Activated CD4-positive, CD25-positive, alpha-beta regulatory T cell treated with anti-CD3 and anti-CD28 coated beads, Interleukin-2, amount 50 U/mL, for 16 hours (primary cell): ENCODE measurements at regions not wholly inside any gene's neighbourhood (a gene's known extent, or its start where the extent isn't known, plus 50 kb on each side); places are given as distances from the start of the nearest gene placed in this dataset.

Source experiments
- DNase-seq: peaks from one replicate; pipeline ENCODE4 v3.0.0-alpha.2; 2020; ENCODE audit warnings: low read depth, low spot score

- DNase-seq, result no peak
Measured at GRCh38 chr2:129737660-129738527, 241.6 kb upstream of the RAB6C start.

- DNase-seq, result no peak
Measured at GRCh38 chr2:129738799-129739198, 240.7 kb upstream of the RAB6C start.

GRCh38 chr2:129740504-129740903 lies 239.0 kb upstream of the RAB6C start:
- no peak for DNase-seq

- no peak for DNase-seq
Measured at GRCh38 chr2:129741165-129741564, 238.3 kb upstream of the RAB6C start.

GRCh38 chr2:129741623-129742022 lies 237.8 kb upstream of the RAB6C start:
- DNase-seq, result no peak

GRCh38 chr2:129742415-129743180 lies 236.9 kb upstream of the RAB6C start:
- DNase-seq, result no peak

- DNase-seq, result no peak
Measured at GRCh38 chr2:129744141-129744540, 235.3 kb upstream of the RAB6C start.

- no peak for DNase-seq
Measured at GRCh38 chr2:129744649-129745048, 234.8 kb upstream of the RAB6C start.

- no peak for DNase-seq
Measured at GRCh38 chr2:129747500-129748125, 231.9 kb upstream of the RAB6C start.

- DNase-seq, result no peak
Measured at GRCh38 chr2:129748250-129748649, 231.2 kb upstream of the RAB6C start.

- no peak for DNase-seq
Measured at GRCh38 chr2:129748653-129749052, 230.8 kb upstream of the RAB6C start.

GRCh38 chr2:129751409-129751808 lies 228.1 kb upstream of the RAB6C start:
- DNase-seq, result no peak

- no peak for DNase-seq
Measured at GRCh38 chr2:129752176-129752575, 227.3 kb upstream of the RAB6C start.

GRCh38 chr2:129752686-129753085 lies 226.8 kb upstream of the RAB6C start:
- no peak for DNase-seq

- no peak for DNase-seq
Measured at GRCh38 chr2:129753261-129753660, 226.2 kb upstream of the RAB6C start.

GRCh38 chr2:129754421-129754820 lies 225.0 kb upstream of the RAB6C start:
- DNase-seq, result no peak

GRCh38 chr2:129754831-129755230 lies 224.6 kb upstream of the RAB6C start:
- no peak for DNase-seq

GRCh38 chr2:129755786-129756185 lies 223.7 kb upstream of the RAB6C start:
- DNase-seq, result no peak

- no peak for DNase-seq
Measured at GRCh38 chr2:129756276-129756675, 223.2 kb upstream of the RAB6C start.

GRCh38 chr2:129757366-129757914 lies 222.0 kb upstream of the RAB6C start:
- no peak for DNase-seq

GRCh38 chr2:129757915-129758783 lies 221.3 kb upstream of the RAB6C start:
- DNase-seq, result no peak
